Esophagus muscularis mucosa (tissue), 3 donors: ENCODE measurements at regions not wholly inside any gene's neighbourhood (a gene's known extent, or its start where the extent isn't known, plus 50 kb on each side); places are given as distances from the start of the nearest gene placed in this dataset.

ENCODE experiments used
- POLR2A ChIP-seq: fragments of 450-650 bp; IDR thresholded peaks from one replicate; pipeline ENCODE4 v1.6.1; 2017; ENCODE audit warnings: antibody characterized with exemption, moderate library complexity, mild to moderate bottlenecking, low read depth
- POLR2AphosphoS5 ChIP-seq, 2 donors: sonication (generic); formaldehyde crosslinking; IDR thresholded peaks; one replicate each; pipeline ENCODE4 v1.6.1; 2017; ENCODE audit warnings: antibody characterized with exemption in 2 of 2
- TF ChIP-seq, protein P1 (sequence below), 3 experiments: fragments of 200-600 bp in 2 of 3; fragments of 450-650 bp in 1 of 3; sonication (generic) in 2 of 3; IDR thresholded peaks; one replicate each; pipeline ENCODE4 v1.5.1; 2017 to 2019; ENCODE audit warnings: antibody characterized with exemption in 3 of 3, mild to moderate bottlenecking in 2 of 3, moderate library complexity in 1 of 3

DNA sequence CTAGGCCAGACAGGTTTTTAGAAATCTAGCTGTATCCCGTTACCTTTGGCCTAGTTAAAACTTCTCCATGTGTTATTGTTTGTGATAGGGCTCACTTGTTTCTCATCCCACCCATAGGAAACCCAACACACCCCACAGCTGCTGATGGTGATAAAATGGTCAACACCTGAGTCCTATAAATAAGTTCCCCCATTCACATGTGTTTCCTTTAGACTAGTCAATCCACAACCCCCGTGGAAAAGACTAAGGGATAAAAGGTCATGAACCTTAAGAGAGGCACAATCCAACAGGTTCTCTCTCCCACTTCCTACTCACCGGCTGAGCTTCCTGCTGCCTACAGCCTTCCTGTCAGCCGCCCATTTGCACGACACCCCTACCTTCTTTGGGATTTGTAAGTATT, 768.4 kb downstream of the JRKL start:
- TF ChIP-seq POLR2AphosphoS5 (IDR thresholded peaks at IDR 0.05): no peak
- TF ChIP-seq, protein P1, sequence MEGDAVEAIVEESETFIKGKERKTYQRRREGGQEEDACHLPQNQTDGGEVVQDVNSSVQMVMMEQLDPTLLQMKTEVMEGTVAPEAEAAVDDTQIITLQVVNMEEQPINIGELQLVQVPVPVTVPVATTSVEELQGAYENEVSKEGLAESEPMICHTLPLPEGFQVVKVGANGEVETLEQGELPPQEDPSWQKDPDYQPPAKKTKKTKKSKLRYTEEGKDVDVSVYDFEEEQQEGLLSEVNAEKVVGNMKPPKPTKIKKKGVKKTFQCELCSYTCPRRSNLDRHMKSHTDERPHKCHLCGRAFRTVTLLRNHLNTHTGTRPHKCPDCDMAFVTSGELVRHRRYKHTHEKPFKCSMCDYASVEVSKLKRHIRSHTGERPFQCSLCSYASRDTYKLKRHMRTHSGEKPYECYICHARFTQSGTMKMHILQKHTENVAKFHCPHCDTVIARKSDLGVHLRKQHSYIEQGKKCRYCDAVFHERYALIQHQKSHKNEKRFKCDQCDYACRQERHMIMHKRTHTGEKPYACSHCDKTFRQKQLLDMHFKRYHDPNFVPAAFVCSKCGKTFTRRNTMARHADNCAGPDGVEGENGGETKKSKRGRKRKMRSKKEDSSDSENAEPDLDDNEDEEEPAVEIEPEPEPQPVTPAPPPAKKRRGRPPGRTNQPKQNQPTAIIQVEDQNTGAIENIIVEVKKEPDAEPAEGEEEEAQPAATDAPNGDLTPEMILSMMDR (IDR thresholded peaks at IDR 0.05): no peak
- TF ChIP-seq POLR2A: no peak
